GM23338 (cell line): ENCODE measurements at regions not wholly inside any gene's neighbourhood (a gene's known extent, or its start where the extent isn't known, plus 50 kb on each side); places are given as distances from the start of the nearest gene placed in this dataset.

Experiments
- CREB1 ChIP-seq: fragments of 250-450 bp; sonication (Bioruptor Pico); IDR thresholded peaks from 2 replicates; pipeline ENCODE4 v1.5.0; 2020; ENCODE audit warnings: low read depth, mild to moderate bottlenecking, moderate library complexity
- CTCF ChIP-seq, 2 experiments: fragments of 200-600 bp in 1 of 2; sonication (generic) in 1 of 2; conservative IDR thresholded peaks; 2 replicates each; pipeline versions ENCODE4 v1.5.1 to v1.6.1; 2016 to 2017; ENCODE audit warnings: antibody characterized with exemption in 2 of 2, low read depth in 2 of 2, mild to moderate bottlenecking in 2 of 2, moderate library complexity in 1 of 2
- EZH2 ChIP-seq: fragments of 200-600 bp; sonication (generic); IDR thresholded peaks from one replicate; pipeline ENCODE4 v1.8.0; 2017; ENCODE audit warnings: antibody characterized with exemption, mild to moderate bottlenecking, low read depth; ENCODE audit not compliant: unreplicated experiment
- EZH2phosphoT487 ChIP-seq: fragments of 200-600 bp; sonication (generic); IDR thresholded peaks from one replicate; pipeline ENCODE4 v1.8.1; 2018; ENCODE audit warnings: antibody characterized with exemption; ENCODE audit not compliant: unreplicated experiment
- JUNB ChIP-seq: IDR thresholded peaks from one replicate; pipeline ENCODE4 v1.6.1; 2016; ENCODE audit warnings: antibody characterized with exemption; ENCODE audit not compliant: unreplicated experiment
- POLR2AphosphoS5 ChIP-seq: IDR thresholded peaks from 2 replicates; pipeline ENCODE4 v1.6.1; 2016; ENCODE audit warnings: antibody characterized with exemption, low read depth
- REST ChIP-seq: IDR thresholded peaks from one replicate; pipeline ENCODE4 v1.6.1; 2018; ENCODE audit warnings: antibody characterized with exemption; ENCODE audit not compliant: unreplicated experiment
- STAT1 ChIP-seq: IDR thresholded peaks from one replicate; pipeline ENCODE4 v1.6.1; 2016; ENCODE audit warnings: antibody characterized with exemption; ENCODE audit not compliant: unreplicated experiment

DNA sequence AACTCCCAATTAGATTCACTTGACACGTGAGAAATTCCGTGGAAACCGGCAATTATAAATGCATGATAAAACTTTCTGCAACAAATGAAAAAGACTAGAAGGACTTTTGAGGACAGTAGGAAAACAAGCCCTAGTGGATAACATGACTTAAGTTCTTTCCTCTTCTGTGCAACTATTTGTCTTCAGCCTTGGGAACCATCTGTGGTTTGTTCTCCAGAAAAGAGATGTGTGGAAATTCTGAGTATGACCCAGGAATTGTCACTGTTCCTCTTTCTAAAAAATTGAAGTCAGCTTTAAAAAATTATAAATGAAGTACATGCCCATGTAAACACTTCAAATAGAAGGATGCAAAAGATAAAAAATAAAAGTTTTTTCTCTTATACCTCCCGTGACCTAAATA lies 128.6 kb upstream of the SVIL start:
- TF ChIP-seq CTCF (conservative IDR thresholded peaks at IDR 0.05; ENCODE audit: low read depth in 2 of 2) (no peak), EZH2 (no peak), POLR2AphosphoS5 (no peak), REST (no peak), EZH2phosphoT487 (no peak), JUNB (no peak), STAT1 (no peak), CREB1 (no peak)
